HPDE6-E6E7 (cell line): ENCODE measurements at regions not wholly inside any gene's neighbourhood (a gene's known extent, or its start where the extent isn't known, plus 50 kb on each side); places are given as distances from the start of the nearest gene placed in this dataset.
"Not testable (repeated sequence)": the region's sequence is repeated elsewhere in the genome, so short reads cannot be mapped to it uniquely, and the experiment has no call there.

Source experiments
- DNase-seq: peaks from one replicate; pipeline ENCODE4 v3.0.0; 2011; ENCODE audit warnings: missing footprints; ENCODE audit errors: extremely low spot score

DNA sequence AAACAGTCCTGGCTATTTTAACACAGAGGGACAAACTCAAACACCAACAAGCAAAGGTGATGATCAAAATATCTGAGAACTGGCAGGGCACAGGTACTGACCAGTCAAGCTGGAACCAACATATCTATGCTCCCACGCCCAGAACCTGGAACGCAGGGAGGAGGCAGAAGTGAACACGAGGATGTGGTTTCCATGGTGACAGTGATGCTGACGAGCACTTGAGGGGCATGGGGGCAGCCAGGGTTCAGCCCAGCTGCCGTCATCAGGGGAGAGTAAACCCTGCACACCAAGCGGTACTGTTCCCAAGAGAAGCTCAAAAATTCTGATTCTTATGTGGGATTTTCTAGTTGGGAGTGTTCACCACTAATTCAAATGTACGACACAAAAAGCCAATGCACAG lies 113.6 kb upstream of the SFSWAP start:
- no peak for DNase-seq

DNA sequence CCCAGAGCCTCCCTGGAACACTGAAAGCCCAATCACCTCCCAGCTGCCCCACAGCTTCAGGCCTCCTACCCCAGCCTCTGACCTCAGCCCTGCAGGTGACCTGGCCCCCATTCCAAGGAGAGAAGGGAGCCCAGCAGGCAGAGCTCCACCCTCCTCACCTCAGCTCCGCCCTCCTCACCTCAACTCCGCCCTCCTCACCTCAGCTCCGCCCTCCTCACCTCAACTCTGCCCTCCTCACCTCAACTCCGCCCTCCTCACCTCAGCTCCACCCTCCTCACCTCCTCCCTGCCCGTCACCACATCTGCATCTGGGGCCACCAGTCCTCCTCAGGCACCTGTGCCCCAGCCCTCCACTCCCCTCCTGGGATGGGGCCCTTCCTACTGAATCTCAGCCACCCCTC lies 112.2 kb upstream of the SFSWAP start:
- no peak for DNase-seq

DNA sequence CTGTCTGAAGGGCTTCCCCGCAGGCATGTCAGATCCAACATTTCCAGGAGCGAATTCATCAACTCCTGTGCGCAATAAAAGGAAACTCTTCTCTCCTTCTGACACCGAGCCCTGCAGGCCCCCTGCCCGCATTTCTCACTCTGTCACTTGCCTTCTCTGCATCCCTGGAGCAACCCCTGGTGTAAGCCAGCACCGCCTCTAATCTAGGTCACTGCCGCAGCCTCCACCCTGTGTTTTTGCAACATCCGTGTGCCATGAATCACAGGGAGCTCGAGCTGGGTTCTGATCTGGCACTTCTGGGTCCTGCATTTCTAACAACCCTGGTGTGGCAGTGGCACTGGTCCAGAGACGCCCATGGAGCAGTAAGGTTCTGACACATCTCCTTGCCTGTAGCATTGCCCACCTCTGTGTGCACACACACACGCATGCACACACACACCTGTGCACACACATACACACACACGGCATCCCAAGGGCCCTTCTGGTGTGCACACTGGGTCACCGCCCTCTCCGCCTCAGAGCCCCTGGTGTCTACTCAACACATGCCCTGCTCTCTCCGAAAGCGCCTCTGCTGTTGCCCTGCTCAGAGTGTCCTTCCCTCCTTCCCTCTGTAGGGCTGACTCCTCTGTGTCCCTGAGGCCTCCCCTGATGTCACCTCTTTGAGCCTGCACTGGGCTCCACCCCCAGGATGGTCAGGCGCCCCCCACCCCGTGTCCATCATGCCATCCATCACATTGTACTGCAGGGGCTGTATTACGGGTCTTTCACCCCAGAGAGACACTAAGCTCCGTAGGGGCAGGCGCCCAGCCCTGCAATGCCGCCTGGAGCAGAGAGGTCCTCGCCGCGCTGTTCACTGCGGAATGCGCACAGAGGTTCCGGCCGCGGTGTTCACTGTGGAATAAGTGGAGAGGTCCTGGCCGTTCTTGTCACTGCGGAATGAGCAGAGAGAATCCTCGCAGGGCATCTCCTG lies 111.4 kb upstream of the SFSWAP start:
- no peak for DNase-seq

DNA sequence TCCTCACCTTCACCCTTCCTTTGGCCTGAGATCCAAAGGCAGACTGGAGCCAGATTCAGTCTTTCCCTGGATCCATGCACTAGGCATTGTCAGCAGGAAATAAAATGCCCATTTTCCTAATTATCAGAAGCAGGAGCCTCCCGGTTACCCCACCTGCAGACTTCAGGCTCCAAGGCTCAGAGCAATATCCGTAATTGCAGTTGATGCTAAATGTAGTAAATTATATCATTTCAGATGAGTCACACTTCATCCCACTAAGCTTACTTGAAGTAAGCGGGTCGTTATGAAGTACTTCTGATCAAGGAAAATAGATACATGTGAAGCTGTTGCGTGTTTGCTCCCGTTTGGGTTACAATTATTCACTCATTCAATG lies 110.7 kb upstream of the SFSWAP start:
- DNase-seq: no peak

DNA sequence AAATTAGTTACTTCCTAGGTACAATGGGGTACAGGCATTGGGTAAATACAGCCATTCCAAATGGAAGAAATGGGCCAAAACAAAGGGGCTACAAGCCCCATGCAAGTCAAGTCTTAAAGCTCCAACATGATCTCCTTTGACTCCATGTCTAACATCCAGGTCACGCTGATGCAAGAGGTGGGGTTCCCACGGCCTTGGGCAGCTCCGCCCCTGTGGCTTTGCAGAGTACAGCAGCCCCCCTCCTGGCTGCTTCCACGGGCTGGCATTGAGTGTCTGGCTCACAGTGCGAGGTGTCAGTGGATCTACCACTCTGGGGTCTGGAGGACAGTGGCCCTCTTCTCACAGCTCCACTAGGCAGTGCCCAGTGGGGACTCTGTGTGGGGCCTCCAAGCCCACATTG lies 109.4 kb upstream of the SFSWAP start:
- DNase-seq: not testable (repeated sequence)

DNA sequence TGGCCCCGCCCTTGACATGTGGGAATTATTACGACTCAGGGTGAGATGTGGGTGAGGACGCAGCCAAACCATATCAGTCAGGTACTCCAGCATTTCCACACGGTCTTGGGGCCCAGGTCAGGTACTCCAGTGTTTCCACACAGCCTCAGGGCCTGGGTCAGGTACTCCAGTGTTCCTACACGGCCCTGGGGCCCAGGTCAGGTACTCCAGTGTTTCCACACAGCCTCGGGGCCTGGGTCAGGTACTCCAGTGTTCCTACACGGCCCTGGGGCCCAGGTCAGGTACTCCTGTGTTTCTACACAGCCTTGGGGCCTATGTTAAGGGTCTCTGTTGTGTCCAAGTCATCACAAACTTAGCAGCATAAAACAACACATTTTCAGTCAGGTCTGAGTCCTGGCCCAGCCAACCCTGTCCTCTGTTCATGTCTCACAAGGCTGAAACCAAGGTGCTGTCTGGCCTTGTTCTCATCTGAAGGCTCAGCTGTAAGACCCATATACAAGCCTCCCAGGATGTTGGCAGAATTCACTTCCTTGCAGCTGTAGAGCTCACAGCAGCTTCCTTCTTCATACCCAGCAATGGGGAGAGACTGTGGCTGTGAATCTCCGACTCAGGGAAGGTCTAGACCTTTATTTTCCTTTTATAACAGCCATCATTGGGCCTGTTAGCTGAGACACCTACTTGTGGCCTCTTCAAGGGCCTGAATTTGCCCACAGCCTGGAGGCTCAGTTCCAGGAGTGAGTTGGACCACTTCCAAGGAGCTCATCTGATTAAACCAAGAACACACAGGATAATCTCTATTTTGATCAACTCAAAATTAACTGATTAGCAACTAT lies 107.6 kb upstream of the SFSWAP start:
- DNase-seq: no peak

DNA sequence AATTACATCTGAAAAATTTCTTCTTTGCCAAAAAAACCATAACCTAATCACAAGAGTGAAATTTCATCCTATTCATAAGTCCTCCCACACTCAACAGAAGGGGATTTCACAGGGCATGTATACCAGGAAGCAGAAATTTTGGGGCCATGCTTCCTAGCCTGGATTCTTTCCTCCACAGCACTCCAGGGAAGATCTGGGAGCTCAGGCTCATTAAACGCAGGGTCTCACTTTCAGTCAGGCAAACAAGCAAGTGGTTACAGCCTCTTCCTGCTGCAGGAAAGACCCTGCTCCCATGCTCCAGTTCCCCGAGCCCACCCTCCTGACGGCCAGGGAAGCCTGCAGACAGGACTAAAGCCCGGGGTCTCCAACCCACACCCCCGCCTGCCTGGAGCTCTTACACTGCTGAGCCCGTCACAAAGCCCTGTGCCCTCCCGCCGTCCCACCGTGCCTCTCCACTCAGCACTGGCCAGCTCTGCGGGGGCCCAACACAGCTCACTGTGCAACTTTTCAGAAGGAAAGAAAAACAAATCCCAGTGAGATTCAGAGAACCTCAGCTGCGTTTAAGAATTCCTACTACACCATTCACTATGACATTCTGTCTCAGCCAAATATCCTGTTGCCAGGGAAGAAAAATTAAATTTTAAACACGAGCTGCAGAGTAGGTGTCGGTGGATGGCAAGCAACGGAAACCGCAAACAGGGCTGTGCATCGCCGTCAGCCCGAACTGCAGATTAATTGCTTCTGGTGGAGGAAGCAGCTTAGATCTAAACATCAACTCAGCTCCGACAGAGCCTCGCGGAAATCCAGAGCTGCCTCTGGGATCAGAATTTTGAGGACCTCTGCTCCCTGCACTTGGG lies 106.7 kb upstream of the SFSWAP start:
- no peak for DNase-seq

DNA sequence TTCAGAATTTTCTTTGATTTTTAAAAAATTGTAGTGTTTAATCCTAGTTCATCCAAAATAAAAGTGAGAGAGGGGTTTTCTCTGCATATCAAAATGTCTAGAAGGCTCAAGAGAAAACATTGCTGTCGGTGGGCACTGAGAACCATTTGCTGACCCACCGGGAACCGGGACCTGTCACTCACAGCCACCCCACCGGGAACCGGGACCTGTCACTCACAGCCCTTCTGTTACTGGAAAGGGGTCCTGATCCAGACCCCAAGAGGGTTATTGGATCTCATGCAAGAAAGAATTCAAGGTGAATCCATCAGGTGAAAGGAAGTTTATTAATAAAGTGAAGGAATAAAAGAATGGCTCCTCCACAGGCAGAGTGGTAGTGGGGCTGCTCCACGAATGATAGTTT lies 106.0 kb upstream of the SFSWAP start:
- no peak for DNase-seq

DNA sequence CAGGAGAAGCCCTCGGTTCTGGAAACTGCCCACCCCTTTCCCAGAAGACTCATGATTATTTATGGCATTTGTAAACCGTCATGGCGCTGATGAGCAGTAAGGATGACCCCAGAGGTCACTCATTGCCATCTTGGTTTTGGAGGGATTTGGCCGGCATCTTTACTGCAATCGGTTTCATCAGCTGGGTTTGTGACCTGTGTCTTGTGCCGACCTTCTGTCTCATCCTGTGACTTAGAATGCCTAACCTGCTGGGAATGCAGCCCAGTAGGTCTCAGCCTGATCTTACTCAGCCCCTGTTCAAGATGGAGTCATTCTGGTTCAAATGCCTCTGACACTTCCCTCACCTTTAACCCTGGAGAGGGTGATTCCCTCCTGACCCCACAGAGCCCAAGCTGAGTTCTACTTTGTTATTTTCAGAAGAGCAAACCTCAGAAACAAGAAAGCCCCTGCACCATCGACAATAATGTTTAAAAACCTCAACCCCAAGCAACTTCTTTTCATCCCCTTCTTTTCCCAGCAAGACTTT lies 105.5 kb upstream of the SFSWAP start:
- DNase-seq: no peak

DNA sequence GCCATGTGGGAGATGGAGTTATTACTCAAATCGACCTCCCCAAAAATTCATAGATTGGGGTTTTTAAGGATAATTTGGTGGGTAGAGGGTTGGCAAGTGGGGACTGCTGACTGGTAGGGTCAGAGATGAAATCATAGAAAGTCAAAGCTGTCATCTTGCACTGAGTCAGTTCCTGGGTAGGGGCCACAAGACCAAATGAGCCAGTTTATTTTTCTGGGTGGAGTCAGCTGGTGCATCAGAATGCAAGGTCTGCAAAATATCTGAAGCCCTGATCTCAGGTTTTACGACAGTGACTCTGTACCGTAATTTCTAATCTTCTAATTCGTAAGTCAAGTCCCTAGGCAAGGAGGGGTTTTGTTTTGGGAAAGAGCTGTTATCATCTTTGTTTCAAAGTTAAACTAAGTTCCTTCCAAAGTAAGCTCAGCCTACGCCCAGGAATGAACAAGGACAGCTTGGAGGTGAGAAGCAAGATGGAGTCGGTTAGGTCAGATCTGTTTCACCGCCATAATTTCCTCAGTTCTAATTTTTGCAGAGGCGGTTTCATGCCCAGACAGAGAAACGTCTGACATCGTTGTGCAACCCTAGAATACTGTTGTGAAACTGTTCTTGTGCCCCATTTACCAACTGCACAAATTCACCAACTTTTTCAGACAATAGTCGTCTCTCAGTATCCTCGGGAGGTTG lies 104.5 kb upstream of the SFSWAP start:
- no peak for DNase-seq

DNA sequence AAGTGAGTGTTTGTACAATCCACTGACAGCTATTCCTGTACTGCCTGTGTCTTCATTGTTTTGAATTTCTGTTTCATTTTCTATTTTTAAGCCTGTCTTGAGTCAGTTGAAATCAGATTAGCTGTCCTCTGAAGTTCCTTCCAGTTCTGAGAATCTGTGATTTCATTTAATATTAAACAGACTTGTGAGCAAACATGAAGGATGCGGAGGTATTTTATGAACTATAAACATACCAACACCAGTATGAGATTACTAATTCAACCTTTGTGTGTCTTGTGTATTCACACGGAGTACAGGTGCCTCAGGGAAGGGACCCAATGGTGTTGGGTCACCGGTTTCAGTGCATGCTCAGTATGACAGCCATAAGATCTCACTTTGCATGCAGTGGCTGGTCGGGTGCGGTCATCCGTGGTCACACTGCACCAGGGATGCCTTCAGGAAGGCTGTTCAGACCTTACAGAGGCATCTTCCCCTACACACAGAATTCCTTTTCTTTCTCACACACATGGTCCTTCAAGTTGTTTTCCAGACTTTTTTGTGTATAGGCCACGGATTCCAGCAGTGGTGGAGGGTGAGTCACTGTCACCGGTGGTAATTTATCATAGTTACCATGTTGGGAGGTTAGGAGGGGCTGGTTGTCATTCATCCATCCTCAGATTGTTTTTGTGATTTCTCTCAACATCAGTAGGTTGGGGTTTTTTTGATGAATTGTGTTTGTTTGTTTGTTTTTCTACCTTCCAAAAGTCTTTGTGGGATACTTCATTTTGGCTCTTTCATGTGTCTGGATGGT lies 103.0 kb upstream of the SFSWAP start:
- DNase-seq: no peak

DNA sequence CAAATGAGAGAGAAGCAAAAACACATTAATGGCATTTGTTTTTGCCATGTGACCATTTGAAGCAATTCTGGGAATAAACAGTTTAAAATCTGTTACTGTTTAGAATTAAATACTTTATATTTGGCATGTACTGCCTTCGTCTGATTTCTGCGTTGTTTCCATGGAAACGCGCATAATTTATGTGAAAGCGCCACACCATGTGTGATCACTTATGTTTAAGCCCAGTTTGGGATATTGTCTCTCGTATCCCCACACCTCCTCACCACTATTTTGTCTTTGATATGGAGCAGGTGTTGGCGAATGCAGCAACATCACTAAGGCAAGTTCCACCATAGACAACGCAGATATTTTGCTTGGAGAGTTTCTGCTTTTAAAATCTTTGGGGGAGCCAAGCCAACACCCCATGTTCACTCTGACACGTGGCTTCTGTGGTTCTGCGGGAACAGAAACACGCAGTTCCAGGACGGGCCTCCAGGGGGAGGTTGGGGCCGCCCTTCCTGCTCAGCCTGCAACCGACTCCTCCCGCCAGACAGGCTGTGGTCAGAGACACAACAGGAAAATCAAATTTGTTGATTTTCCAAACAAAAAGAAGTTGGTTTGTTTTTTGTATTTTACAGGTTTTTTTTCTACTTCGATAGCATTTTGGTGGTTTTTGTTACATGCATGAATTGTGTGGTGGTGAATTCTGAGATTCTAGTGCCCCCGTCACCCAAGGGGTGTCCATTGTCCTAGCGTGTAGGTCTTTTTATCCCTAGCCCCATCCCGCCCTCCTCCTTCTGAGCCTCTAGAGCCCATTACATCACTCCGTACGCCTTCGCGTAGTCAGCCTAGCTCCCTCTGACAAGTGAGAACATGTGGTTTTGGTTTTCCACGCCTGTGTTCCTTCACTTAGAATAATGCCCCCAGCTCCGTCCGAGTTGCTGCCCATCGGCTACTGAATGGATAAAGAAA lies 101.9 kb upstream of the SFSWAP start:
- DNase-seq: peak; percentile 8

DNA sequence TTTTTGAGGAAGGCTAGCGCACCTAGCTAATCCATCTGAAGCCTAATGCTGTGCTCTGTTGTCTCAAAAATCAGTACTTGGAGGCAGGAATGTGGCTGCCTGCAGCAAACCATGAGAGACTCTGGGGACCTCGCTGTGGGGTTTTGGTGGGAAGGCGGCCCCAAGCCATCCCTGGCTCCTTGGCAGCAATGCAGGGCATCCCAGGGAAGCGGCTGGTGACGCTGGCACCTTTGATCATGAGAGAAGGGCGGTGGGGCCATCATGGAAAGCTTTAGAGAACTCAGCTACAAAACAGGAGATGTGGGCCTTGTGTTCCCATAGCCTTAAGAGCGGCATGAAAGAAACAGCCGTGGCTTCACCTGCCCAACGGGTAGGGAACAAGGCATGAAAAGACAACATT lies 101.1 kb upstream of the SFSWAP start:
- no peak for DNase-seq

DNA sequence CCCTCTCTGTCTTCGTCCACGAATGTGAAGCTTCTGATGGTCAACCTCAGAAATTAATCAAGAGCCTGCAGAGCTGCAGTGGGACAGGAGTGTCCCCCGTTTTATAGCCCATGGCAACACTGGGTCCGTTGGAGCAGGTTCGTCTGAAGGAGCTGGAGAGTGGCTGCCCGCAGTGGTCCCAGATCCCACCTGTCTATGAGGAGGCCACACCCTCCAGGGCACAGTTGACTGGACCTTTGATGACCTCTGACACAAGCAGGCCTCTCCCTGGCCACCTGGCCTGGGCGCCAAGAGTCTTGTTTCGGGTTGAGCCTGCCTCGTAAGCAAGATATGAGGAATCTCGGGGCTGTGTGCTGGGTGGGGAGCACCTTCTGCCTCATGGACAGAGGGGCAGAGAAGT lies 100.7 kb upstream of the SFSWAP start:
- DNase-seq: no peak

DNA sequence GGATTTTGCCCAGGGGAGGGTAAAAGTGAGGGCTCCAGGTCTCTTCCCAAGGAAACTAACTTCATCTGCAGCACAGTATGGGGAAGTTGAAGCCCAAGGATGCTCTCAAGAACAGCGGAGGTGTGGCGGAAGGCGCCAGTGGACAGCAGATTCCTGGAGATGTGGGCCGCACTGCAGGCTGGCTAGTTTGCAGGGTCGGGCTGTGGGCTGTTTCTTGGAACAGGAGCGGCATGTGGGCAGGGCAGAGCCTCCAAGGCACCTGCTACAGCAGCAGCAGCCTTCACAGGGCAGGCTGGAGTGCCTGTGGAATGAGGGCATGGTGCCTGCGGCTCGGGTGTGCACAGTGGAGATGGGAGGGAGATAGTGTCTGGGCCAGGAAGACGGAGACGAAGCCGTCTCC lies 100.0 kb upstream of the SFSWAP start:
- no peak for DNase-seq

DNA sequence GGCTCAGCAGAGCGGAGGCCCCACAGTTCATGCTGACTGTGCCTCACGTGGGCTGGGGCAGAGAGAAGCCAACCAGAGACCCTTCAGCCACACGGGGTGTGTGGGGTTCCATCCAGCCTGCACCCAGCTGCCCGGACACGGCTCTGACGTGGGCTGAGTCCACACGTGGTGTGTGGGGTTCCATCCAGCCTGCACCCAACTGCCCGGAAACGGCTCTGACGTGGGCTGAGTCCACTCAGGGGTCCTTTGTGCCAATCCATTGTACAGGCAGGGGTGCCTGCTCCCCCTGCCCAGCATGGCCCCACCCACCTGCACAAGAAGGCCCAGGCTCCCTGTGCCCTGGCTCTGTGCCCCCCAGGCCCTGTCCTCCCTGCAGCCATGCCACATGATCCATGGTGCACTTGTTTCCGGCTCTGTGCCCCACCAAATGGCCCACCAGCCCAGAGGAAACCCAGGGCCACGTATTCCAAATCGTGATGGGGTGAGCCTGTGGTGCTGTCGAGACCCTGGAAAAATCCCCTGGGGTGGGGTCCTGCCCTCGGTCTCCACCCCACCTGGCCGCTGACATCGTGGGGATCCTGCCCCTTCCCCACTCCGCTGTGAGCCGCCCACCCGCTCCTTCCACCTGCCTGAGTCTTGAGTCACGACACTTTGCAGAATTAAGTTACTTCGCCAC lies 99.3 kb upstream of the SFSWAP start:
- no peak for DNase-seq

DNA sequence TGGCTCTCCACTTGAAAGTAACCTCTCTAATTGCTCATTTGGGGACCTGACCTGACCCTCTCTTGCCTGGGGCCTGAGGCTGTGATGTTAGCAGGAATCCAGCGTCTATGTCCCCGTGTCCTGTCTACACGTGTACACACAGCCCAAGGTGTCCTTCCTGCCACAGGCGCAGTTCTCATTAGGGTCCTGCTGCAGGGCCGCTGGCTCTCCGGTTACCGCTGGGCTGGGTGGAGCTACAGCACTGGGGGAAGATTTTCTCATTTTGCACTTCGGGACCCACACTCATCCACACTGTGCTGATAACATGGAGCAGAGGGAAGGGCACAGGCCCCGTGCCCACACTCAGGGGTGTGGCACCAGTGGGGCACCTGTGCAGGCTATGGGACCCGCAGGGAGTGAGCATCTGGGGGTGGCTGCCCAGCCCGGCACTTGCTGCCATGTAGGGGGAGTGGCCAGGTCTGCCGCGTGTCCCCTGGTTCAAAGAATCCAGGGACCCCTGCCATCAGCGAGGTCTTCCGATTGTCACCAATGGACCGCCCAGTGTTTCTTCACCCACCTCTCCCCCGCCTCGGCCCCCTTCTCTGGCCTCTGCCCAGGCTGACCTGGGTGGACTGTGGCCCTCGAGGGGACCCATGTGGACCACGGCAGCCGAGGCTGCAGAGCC lies 98.7 kb upstream of the SFSWAP start:
- no peak for DNase-seq

DNA sequence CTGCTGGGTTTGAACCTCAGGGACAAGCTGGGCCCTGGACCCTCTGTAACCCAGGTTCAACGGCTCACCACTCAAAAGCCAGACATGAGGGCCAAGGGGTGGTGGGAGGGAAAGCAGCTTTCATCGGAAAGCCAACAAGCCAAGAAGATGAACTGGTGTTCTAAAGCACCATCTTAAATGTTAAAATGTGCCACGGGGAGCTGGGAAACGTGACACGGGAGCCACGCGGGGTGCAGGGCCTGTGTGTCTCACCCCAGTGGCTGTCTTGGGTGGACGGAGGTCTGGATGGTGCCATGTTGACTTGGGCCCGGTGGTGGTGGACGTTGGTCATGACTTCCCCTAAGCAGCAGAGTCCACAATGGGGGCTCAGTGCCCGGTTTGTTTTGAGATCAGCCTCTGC lies 97.7 kb upstream of the SFSWAP start:
- no peak for DNase-seq
